GM18867 (cell line): ENCODE measurements at regions not wholly inside any gene's neighbourhood (a gene's known extent, or its start where the extent isn't known, plus 50 kb on each side); places are given as distances from the start of the nearest gene placed in this dataset.
A peak's percentile ranks its signal among the peaks of the same experiment; 100 is the strongest.
"Not testable (repeated sequence)": the region's sequence is repeated elsewhere in the genome, so short reads cannot be mapped to it uniquely, and the experiment has no call there.

Experiments used
- ATAC-seq: cut with Tn5 transposase; IDR thresholded peaks from one replicate; pipeline ENCODE4 v1.9.1; 2021; ENCODE audit warnings: mild to moderate bottlenecking, moderate library complexity; ENCODE audit not compliant: unreplicated experiment

DNA sequence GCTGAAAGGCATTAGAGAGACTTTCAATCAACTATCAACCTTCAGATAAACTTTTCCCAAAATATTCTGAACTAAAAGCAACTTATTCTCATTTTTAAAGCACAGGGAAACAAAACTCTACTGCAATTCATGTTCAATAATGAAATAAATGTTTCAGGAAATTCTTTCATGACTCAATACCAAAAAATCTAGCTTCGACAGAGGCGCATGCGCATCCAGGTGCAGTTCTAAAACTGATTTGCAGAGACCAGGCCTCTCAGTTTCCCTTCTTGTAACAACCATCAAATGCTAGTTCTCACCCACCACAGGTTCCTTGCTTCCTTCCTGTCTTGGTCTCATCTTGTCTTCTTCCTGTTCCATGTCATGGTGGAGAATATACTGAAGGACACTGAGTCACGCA, 55.3 kb upstream of the NRBF2 start:
- ATAC-seq = no peak

DNA sequence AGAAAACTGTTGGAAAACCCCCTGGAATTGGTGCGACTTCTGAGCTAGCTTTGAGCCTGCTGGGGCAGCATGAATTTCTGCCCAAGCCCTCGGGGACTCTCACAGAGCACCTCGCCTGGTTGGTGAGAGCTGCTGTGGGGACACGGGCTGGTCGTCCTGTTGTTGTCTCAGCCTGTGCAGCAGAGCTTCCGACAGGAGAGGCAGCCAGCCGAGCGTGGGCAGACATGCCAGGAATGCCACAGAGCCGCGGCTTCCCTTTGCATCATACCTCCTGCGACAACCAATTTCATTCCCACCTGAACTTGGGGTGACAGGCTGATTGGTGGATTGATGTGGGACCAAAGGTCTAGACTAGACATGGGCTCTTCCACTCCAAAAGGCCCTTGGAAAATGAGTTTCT, 60.2 kb upstream of the NRBF2 start:
- ATAC-seq = no peak

- ATAC-seq = no peak
These were observed 62.0 kb upstream of the NRBF2 start for GRCh38 chr10:63071145-63071544.

DNA sequence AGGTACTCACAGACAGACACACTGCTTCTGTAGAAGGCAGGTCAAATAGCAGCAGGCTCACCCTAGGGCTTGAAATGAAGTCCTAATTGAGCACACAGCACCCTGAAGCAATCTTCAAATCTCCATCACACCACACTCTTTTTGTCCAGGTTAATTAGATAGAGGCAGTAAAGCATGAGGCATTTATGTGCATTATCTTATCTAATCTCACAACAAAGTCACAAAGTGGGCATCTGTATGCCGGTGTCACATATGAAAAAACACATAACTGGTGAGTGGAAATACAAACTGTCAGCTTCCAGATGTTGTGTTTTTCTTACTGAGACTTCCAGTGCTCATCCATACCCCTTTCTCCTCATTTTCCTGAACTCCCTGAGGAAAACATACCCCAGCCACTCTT, 63.8 kb upstream of the NRBF2 start:
- no peak for ATAC-seq

- ATAC-seq = peak; percentile 76
These were observed 64.9 kb upstream of the NRBF2 start for GRCh38 chr10:63068246-63068645.

GRCh38 chr10:63066606-63067005, 66.5 kb upstream of the NRBF2 start:
- no peak for ATAC-seq

DNA sequence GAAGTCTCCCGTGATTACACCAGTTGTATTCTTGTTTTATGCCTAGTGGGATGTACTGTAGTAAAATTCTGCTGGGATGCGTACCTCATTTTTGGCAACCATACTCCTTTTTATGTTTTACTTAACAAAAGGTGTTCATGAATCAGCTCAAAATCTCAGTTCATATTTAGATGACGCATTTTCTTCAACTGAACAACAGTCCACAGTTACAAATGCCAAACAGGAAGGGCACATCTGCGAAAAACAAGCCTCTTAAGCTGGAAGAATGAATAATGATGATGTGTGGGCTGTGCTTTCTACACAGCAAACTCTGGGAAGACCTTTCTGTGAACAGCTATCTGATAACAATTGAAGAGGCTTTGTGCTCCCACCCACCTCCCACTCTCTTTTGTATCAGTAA, 68.4 kb upstream of the NRBF2 start:
- no peak for ATAC-seq

DNA sequence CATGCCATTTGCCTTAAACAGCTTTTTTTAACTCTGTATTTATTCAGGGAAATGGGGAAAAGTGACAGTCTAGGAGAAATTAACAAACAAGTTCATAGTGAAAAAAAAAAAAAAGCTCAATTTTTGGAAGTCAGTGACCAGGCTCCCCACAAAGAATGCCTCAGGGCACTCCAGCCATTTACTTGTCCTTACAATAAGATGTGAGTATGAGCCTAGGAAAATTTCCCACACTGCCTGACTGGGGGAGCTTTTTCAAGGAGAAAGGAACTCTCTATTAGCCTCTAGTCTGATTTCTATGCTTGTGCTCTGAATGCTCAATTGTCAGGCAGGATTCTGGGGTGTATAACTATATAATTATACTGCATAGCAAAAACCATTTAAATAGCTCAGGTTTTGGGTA, 74.9 kb upstream of the NRBF2 start:
- ATAC-seq = no peak

DNA sequence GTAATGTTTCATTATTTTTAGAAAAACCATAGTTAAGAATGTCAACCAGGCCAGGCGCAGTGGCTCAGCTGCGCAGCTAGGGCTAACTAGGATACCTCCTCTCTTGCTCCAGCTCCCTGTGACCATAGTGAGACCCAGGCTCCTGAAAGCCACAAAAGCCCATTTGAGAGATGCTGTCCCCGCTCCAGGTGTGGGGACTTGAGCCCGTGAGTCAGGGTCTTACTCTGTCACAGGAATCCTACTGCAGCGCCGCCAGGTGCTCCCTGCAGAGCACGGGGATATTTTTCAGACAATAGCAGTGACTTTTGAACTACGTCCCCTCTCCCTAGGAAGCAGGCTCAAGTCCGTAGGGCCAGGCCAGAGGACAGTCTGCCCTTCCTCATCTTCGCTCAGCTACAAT, 75.6 kb upstream of the NRBF2 start:
- no peak for ATAC-seq

DNA sequence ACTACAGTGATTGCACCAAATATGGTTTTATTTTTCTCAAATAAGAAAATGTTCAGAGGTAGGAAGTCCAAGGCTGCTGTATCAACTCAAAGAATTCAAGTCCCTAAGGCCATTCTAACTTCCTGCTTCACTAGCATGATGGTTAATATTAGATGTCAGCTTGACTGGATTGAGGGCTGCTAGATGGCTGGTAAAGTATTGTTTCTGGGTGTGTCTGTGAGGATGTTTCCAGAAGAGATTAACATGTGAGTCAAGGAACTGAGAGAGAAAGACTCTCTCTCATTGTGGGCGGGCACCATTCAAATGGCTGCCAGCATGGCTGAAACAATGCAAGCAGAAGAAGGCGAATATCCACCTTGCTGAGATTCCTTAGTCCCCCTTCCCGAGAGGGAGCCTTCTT, 77.4 kb upstream of the NRBF2 start:
- ATAC-seq = no peak

- ATAC-seq = no peak
These were observed 78.1 kb upstream of the NRBF2 start for GRCh38 chr10:63054889-63055611.

- no peak for ATAC-seq
These were observed 81.0 kb upstream of the NRBF2 start for GRCh38 chr10:63052083-63052482.

DNA sequence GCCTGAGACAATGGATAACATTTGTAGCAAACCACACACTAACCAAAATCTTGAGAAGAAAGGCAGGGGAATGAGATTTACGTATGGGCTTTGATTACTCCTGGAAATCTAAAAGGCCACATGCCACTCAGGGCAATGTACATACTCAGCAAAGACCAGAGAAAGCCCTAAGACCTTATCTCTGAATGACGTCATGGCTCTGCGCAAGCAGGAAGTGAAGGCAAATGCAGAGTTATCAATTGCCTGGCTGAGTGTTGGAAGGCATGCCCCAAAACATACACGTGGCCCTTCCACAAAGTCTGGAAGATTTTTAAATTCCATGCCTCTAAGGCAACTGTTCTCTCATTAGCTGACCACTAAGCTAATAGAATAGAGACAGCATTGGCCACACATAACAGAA, 90.9 kb upstream of the NRBF2 start:
- no peak for ATAC-seq

- ATAC-seq = not testable (repeated sequence)
These were observed 99.4 kb upstream of the NRBF2 start for GRCh38 chr10:63033616-63034185.

GRCh38 chr10:63030536-63030935, 102.6 kb upstream of the NRBF2 start:
- no peak for ATAC-seq

DNA sequence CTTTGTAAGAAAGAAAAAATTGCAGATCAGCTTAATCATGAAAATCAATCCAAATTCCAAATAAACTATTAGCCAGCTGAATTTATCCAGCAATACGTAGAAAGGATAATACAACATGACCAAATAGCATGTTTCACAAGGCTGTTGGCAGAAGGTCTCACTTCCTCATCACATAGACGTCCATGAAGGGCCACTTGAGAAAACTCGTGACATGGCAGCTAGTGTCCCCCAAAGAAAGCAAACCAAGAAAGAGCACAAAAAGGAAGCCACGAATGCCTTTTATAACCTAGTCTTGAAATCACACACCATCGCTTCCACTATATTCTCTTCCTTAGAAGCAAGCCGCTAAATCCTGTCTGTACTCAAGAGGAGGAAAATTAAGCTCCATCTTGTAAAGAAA, 105.6 kb upstream of the NRBF2 start:
- ATAC-seq = peak; percentile 91

GRCh38 chr10:63021225-63021624, 111.9 kb upstream of the NRBF2 start:
- ATAC-seq = no peak

DNA sequence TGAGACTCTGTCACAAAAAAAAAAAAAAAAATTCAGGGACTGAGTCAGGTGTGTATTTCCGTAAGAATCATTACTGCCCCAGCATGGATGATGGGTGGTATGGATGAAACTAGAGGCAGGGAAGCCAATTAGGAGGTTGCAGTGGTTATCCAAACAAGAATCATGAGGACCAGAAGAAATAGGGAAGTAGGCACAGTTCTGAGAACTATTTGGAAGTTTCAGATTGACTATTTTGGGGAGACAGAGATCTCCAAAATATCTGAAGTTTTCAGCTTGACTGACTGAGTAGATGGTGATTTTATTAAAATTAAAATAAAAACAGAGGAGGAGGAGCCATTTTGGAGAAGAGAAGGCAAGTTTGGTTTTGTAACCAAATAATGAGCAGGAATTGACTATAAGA, 119.4 kb upstream of the NRBF2 start:
- no peak for ATAC-seq

DNA sequence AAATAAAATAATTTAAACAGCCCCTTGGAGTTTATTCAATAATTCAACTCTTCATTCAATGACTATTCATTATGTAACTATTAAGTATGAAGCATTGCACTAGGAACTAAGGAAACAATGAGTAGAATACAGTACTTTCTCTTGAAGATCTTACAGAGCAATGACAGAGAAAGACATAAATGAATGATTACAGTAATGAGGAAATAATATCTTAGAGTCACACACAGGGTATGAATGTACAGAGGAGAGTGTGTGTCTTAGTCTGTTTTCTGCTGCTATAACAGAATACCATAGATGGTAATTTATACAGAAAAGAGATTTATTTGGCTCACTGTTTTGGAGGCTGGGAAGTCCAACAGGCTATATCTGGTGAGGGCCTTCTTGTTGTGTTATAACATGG, 120.5 kb upstream of the NRBF2 start:
- no peak for ATAC-seq

DNA sequence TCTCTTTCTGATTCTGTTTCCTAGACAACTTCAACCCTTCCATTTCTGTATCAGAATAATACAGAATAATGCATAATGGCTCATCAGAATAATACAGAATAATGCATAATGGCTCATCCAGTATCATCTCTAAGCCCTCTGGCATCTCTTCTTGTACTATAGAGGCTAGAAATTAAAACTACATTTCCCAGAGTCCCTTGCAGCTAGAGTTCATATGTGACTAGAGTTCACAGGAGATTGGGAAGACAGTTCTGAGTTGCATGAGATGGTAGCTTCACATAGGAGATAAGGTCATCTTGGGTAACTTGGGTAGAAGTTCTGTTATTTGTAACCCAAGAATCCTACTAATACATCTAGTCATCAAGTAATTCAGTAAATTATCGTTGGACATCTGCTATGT, 122.9 kb upstream of the NRBF2 start:
- no peak for ATAC-seq

- ATAC-seq = no peak
These were observed 124.6 kb upstream of the NRBF2 start for GRCh38 chr10:63008491-63008890.

DNA sequence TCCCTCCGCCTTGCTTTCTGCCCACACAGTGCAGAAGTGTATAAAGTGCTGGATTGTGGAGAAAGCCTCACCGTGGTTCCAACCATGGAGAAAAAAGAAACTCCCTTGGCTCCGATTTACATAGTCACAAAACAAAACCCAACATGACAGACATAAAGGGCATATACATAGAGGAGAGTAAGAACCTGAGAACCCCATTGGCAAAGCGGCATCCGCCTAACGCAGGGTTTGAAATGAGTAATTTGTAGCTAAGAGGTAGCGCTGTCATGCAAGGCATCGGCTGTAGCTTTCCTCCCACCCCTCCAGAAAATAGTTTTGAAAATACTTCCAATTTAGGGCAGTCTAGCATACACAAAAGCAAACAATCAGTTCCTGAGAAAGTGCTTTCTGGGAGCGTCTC, 126.0 kb upstream of the NRBF2 start:
- no peak for ATAC-seq

DNA sequence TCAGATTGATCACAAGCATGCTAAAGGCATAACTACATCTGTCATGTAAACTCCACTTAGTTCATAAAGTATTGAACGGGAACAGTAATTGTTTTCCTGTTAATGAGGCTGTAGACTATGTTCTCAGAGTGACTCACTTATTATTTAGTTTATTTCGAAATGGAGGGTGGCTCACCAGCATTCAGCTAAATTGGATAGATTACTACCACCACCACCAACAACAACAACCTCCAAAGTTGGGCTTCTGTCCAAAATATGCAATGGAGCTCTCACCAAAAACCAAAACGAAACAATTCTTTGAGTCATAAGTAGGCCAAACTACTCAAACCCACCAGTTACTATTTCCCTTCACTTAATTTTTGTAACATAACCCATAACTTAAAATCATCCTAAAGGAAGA, 127.9 kb upstream of the NRBF2 start:
- ATAC-seq = no peak
